ENCODE measurements at regions not wholly inside any gene's neighbourhood (a gene's known extent, or its start where the extent isn't known, plus 50 kb on each side); places are given as distances from the start of the nearest gene placed in this dataset.
"Not testable (repeated sequence)": the region's sequence is repeated elsewhere in the genome, so short reads cannot be mapped to it uniquely, and the experiment has no call there.

GRCh38 chr2:239736358-239737143 lies 288.6 kb downstream of the NDUFA10 start:
- no peak for DNase-seq

- no peak for DNase-seq
Observed at GRCh38 chr2:239735829-239736357, 289.2 kb downstream of the NDUFA10 start.

GRCh38 chr2:239735131-239735828 lies 289.9 kb downstream of the NDUFA10 start:
- DNase-seq: no peak

- DNase-seq: no peak
Observed at GRCh38 chr2:239734436-239735005, 290.6 kb downstream of the NDUFA10 start.

GRCh38 chr2:239732666-239733010 lies 292.5 kb downstream of the NDUFA10 start:
- DNase-seq: no peak

- DNase-seq: no peak
Observed at GRCh38 chr2:239731998-239732665, 293.0 kb downstream of the NDUFA10 start.

- DNase-seq: no peak
Observed at GRCh38 chr2:239731422-239731821, 293.7 kb downstream of the NDUFA10 start.

- DNase-seq: no peak
Observed at GRCh38 chr2:239730897-239731296, 294.2 kb downstream of the NDUFA10 start.

- not testable (repeated sequence) for DNase-seq
Observed at GRCh38 chr2:239730567-239730882, 294.6 kb downstream of the NDUFA10 start.

GRCh38 chr2:239729681-239730566 lies 295.2 kb downstream of the NDUFA10 start:
- no peak for DNase-seq

- no peak for DNase-seq
Observed at GRCh38 chr2:239729151-239729550, 296.0 kb downstream of the NDUFA10 start.

GRCh38 chr2:239728751-239729150 lies 296.4 kb downstream of the NDUFA10 start:
- DNase-seq: no peak

GRCh38 chr2:239727776-239728600 lies 297.2 kb downstream of the NDUFA10 start:
- DNase-seq: no peak

GRCh38 chr2:239727182-239727775 lies 297.9 kb downstream of the NDUFA10 start:
- no peak for DNase-seq

- no peak for DNase-seq
Observed at GRCh38 chr2:239726631-239727181, 298.4 kb downstream of the NDUFA10 start.

- DNase-seq: no peak
Observed at GRCh38 chr2:239726091-239726591, 299.0 kb downstream of the NDUFA10 start.

GRCh38 chr2:239725551-239725890 lies 299.6 kb downstream of the NDUFA10 start:
- no peak for DNase-seq

- DNase-seq: no peak
Observed at GRCh38 chr2:239724851-239725550, 300.1 kb downstream of the NDUFA10 start.

GRCh38 chr2:239724194-239724849 lies 300.8 kb downstream of the NDUFA10 start:
- DNase-seq: no peak

All from EL (cell line).